SK-N-SH (cell line): ENCODE measurements at regions not wholly inside any gene's neighbourhood (a gene's known extent, or its start where the extent isn't known, plus 50 kb on each side); places are given as distances from the start of the nearest gene placed in this dataset.

Experiments
- CTCF ChIA-PET: fragments of 300-600, 350-600 bp; formaldehyde crosslinking; extraction: SDS; loops from one replicate; lab custom pipeline; 2021; lab: Yijun Ruan, JAX
- POLR2A ChIA-PET: fragments of 350-600 bp; sonication (Branson Sonifier 250); formaldehyde crosslinking; extraction: SDS; loops from one replicate; lab custom pipeline; 2020; ENCODE audit warnings: antibody characterized with exemption, inconsistent platforms; lab: Yijun Ruan, JAX
- DNase-seq: peaks from one replicate; pipeline ENCODE4 v3.0.0; 2012
- H2AFZ ChIP-seq: fragments of 200-600 bp; sonication (generic); 2 replicates; pipeline ENCODE4 v1.8.1; 2016; ENCODE audit warnings: antibody characterized with exemption, mild to moderate bottlenecking, low read depth
- H3F3A ChIP-seq: fragments of 200-600 bp; sonication (generic); replicated peaks from 2 replicates; pipeline ENCODE3; 2016; ENCODE audit warnings: antibody characterized with exemption, mild to moderate bottlenecking; ENCODE audit not compliant: insufficient read depth
- H3K27ac ChIP-seq, 2 experiments: fragments of 200-500 bp in 1 of 2; fragments of 200-600 bp in 1 of 2; sonication (Bioruptor generic) in 1 of 2; sonication (generic), shearing (Covaris generic) in 1 of 2; 2 replicates each; pipeline versions ENCODE4 v1.5.1 to v1.6.1; 2014 to 2016; ENCODE audit warnings: low read depth in 2 of 2, inconsistent platforms in 1 of 2, low read length in 1 of 2, mild to moderate bottlenecking in 1 of 2, mixed read lengths in 1 of 2
- H3K27me3 ChIP-seq: fragments of 200-600 bp; sonication (generic), shearing (Covaris generic); 2 replicates; pipeline ENCODE4 v1.6.1; 2016; ENCODE audit warnings: mixed run types; ENCODE audit not compliant: insufficient read depth
- H3K36me3 ChIP-seq, 2 experiments: fragments of 200-500 bp in 1 of 2; fragments of 200-600 bp in 1 of 2; sonication (Bioruptor generic) in 1 of 2; sonication (generic) in 1 of 2; replicated peaks in 1 of 2; 2 replicates each; pipeline versions ENCODE3 to v1.5.1; 2014 to 2016; ENCODE audit warnings: low read length in 1 of 2, mild to moderate bottlenecking in 1 of 2; ENCODE audit not compliant: insufficient read depth in 2 of 2, control insufficient read depth in 1 of 2
- H3K4me1 ChIP-seq, 2 experiments: fragments of 200-500 bp in 1 of 2; fragments of 200-600 bp in 1 of 2; sonication (Bioruptor generic) in 1 of 2; sonication (generic), shearing (Covaris generic) in 1 of 2; 2 replicates each; pipeline versions ENCODE4 v1.5.1 to v1.6.1; 2014 to 2016; ENCODE audit warnings: low read depth in 1 of 2, low read length in 1 of 2, mixed run types in 1 of 2; ENCODE audit not compliant: insufficient read depth in 2 of 2, control insufficient read depth in 1 of 2
- H3K4me2 ChIP-seq: fragments of 200-600 bp; sonication (generic), shearing (Covaris generic); 2 replicates; pipeline ENCODE4 v1.6.1; 2017; ENCODE audit warnings: mixed run types
- H3K4me3 ChIP-seq, 2 experiments: fragments of 200-500 bp in 1 of 2; fragments of 200-600 bp in 1 of 2; sonication (Bioruptor generic) in 1 of 2; sonication (generic), shearing (Covaris generic) in 1 of 2; 2 replicates each; pipeline versions ENCODE4 v1.5.1 to v1.8.1; 2014 to 2016; ENCODE audit warnings: low read depth in 2 of 2, inconsistent platforms in 1 of 2, low read length in 1 of 2, mild to moderate bottlenecking in 1 of 2, mixed read lengths in 1 of 2, moderate library complexity in 1 of 2
- H3K79me2 ChIP-seq: fragments of 200-600 bp; sonication (generic); 2 replicates; pipeline ENCODE4 v1.8.1; 2017; ENCODE audit warnings: mild to moderate bottlenecking; ENCODE audit not compliant: insufficient read depth
- H3K9ac ChIP-seq: fragments of 200-600 bp; sonication (generic); 2 replicates; pipeline ENCODE4 v1.6.1; 2017; ENCODE audit warnings: mixed run types
- H3K9me2 ChIP-seq: fragments of 200-600 bp; sonication (generic); 2 replicates; pipeline ENCODE4 v1.6.1; 2017; ENCODE audit warnings: mixed run types
- H3K9me3 ChIP-seq: fragments of 200-600 bp; sonication (generic); 2 replicates; pipeline ENCODE4 v1.6.1; 2017; ENCODE audit warnings: mixed run types, mild to moderate bottlenecking, moderate library complexity
- H4K20me1 ChIP-seq: fragments of 200-600 bp; sonication (generic); 2 replicates; pipeline ENCODE4 v1.6.1; 2017; ENCODE audit warnings: mild to moderate bottlenecking, mixed run types; ENCODE audit not compliant: insufficient read depth
- CHD2 ChIP-seq: fragments of 150-350 bp; IDR thresholded peaks from 2 replicates; pipeline ENCODE4 v1.6.1; 2018; ENCODE audit warnings: low read length; ENCODE audit not compliant: partially characterized antibody
- CTCF ChIP-seq: fragments of 200-600 bp; sonication (generic); IDR thresholded peaks from 2 replicates; pipeline ENCODE4 v1.6.1; 2017; ENCODE audit warnings: antibody characterized with exemption, mild to moderate bottlenecking, moderate library complexity
- ELF1 ChIP-seq: IDR thresholded peaks from 2 replicates; pipeline ENCODE4 v1.4.0; 2012
- EP300 ChIP-seq, 2 experiments: IDR thresholded peaks; 2 replicates each; pipeline versions ENCODE4 v1.4.0 to v1.6.1; 2012; ENCODE audit warnings: borderline replicate concordance in 1 of 2, low read depth in 1 of 2, low read length in 1 of 2
- IRF3 ChIP-seq: fragments of 150-350 bp; IDR thresholded peaks from 2 replicates; pipeline ENCODE4 v1.6.1; 2016; ENCODE audit warnings: mild to moderate bottlenecking, low read depth, low read length
- MAX ChIP-seq: IDR thresholded peaks from 2 replicates; pipeline ENCODE4 v1.4.0; 2012; ENCODE audit warnings: low read depth
- NFIC ChIP-seq: IDR thresholded peaks from 2 replicates; pipeline ENCODE4 v1.4.0; 2012; ENCODE audit warnings: borderline replicate concordance
- PBX3 ChIP-seq: IDR thresholded peaks from 2 replicates; pipeline ENCODE4; 2012
- RCOR1 ChIP-seq: fragments of 150-350 bp; IDR thresholded peaks from 2 replicates; pipeline ENCODE4 v1.6.1; 2017; ENCODE audit warnings: antibody characterized with exemption, low read length
- TAF1 ChIP-seq: IDR thresholded peaks from 2 replicates; pipeline ENCODE4 v1.6.1; 2012; ENCODE audit warnings: low read depth, mild to moderate bottlenecking, low read length, moderate library complexity, borderline replicate concordance
- USF2 ChIP-seq: fragments of 150-350 bp; IDR thresholded peaks from 2 replicates; pipeline ENCODE4 v1.6.1; 2017; ENCODE audit warnings: antibody characterized with exemption, low read length, low read depth, borderline replicate concordance
- YY1 ChIP-seq: IDR thresholded peaks from 2 replicates; pipeline ENCODE4 v1.4.0; 2012; ENCODE audit warnings: low read depth, mild to moderate bottlenecking
- WGBS: methylation state at CpG from one replicate; pipeline ENCODE4 v1.1.6; 2017; ENCODE audit warnings: low lambda C conversion rate; 5-methylcytosine and 5-hydroxymethylcytosine counted together

GRCh38 chr16:50466170-50466569, 82.0 kb upstream of the NKD1 start (continued):
- no peak for TF ChIP-seq IRF3
- no peak for TF ChIP-seq EP300 (IDR thresholded peaks at IDR 0.05; ENCODE audit: borderline replicate concordance in 1 of 2, low read depth in 1 of 2, low read length in 1 of 2)
- TF ChIP-seq RCOR1 = no peak
- TF ChIP-seq PBX3 = no peak
- TF ChIP-seq TAF1 = no peak
- TF ChIP-seq YY1 = no peak
- no peak for TF ChIP-seq CHD2
- TF ChIP-seq, all 33 proteins: peak for 0

- H2AFZ ChIP-seq = no peak overlapping the region
- POLR2A ChIA-PET = no interaction called here
- H3K27ac ChIP-seq = no peak overlapping the region
- no peak overlapping the region for H3K4me2 ChIP-seq
- CTCF ChIA-PET = interaction anchor here (0.8 to 2.1 kb wide), 10 partner anchors 8 to 282 kb away, joined by 3 to 7 read pairs (median 4); no protein-coding TSS in a partner anchor
- no peak for DNase-seq
- no peaks in the 10 kb centered on the region for H3K9me3 ChIP-seq
- no peak overlapping the region for H3K4me3 ChIP-seq
- H3F3A ChIP-seq = no peaks in the 10 kb centered on the region
- no peak; the same call in 1 of the 2 replicates for TF ChIP-seq CTCF
- TF ChIP-seq ELF1 = no peak
- TF ChIP-seq YY1 = no peak
- no peak for TF ChIP-seq MAX
- TF ChIP-seq USF2 = no peak
- no peak for TF ChIP-seq NFIC
- H3K79me2 ChIP-seq = no peaks in the 10 kb centered on the region
- H4K20me1 ChIP-seq = no peaks in the 10 kb centered on the region
- no peaks in the 10 kb centered on the region for H3K36me3 ChIP-seq
- WGBS = 58% methylated on average over 12 of the region's 16 CpGs
- peaks cover 17% of the 10 kb centered on the region; the same call in 1 of the 2 replicates for H3K27me3 ChIP-seq
- no peaks in the 10 kb centered on the region for H3K9me2 ChIP-seq
- H3K9ac ChIP-seq = no peak overlapping the region
- H3K4me1 ChIP-seq = peaks cover 0 to 35% of the 10 kb centered on the region in 2 experiments; a peak in 2 of 4 replicates
Measured at GRCh38 chr16:50464325-50465290, 83.6 kb upstream of the NKD1 start.
